HCT116 (cell line): ENCODE measurements at regions not wholly inside any gene's neighbourhood (a gene's known extent, or its start where the extent isn't known, plus 50 kb on each side); places are given as distances from the start of the nearest gene placed in this dataset.

ENCODE experiments used
- ATF3 ChIP-seq: IDR thresholded peaks from 2 replicates; pipeline ENCODE4 v1.6.1; 2012
- CTCF ChIP-seq, 3 experiments: fragments of 200-600 bp in 1 of 3; sonication (generic) in 1 of 3; IDR thresholded peaks in 2 of 3; conservative IDR thresholded peaks in 1 of 3; 2 replicates each; pipeline ENCODE4 v1.5.1; 2012 to 2017; ENCODE audit warnings: low read depth in 2 of 3, low read length in 2 of 3, antibody characterized with exemption in 1 of 3, borderline replicate concordance in 1 of 3, control low read depth in 1 of 3, mild to moderate bottlenecking in 1 of 3, mixed read lengths in 1 of 3, mixed run types in 1 of 3, moderate library complexity in 1 of 3; ENCODE audit not compliant: insufficient read depth in 1 of 3
- MAX ChIP-seq: IDR thresholded peaks from 2 replicates; pipeline ENCODE4 v1.6.1; 2012
- REST ChIP-seq: IDR thresholded peaks from 2 replicates; pipeline ENCODE4 v1.6.1; 2012; ENCODE audit warnings: low read depth
- TCF7L2 ChIP-seq: IDR thresholded peaks from 2 replicates; pipeline ENCODE4 v1.7.0; 2011; ENCODE audit warnings: borderline replicate concordance, inconsistent platforms; ENCODE audit not compliant: insufficient read depth, insufficient read length; ENCODE audit errors: extremely low read depth

- TF ChIP-seq CTCF (IDR thresholded peaks at IDR 0.05 in 2 of 3, conservative IDR thresholded peaks at IDR 0.05 in 1 of 3; ENCODE audit: borderline replicate concordance in 1 of 3, insufficient read depth in 1 of 3, low read depth in 2 of 3, low read length in 2 of 3): no peak
- no peak for TF ChIP-seq MAX
- TF ChIP-seq ATF3: no peak
- no peak for TF ChIP-seq TCF7L2
- TF ChIP-seq REST: no peak
Observed at GRCh38 chr13:83182845-83183244, 699.4 kb downstream of the SLITRK1 start.
